DND-41 (cell line): ENCODE measurements at regions not wholly inside any gene's neighbourhood (a gene's known extent, or its start where the extent isn't known, plus 50 kb on each side); places are given as distances from the start of the nearest gene placed in this dataset.

ENCODE experiments used
- CTCF ChIP-seq: IDR thresholded peaks from 2 replicates; pipeline ENCODE4 v1.5.1; 2012; ENCODE audit warnings: borderline replicate concordance, low read length, moderate library complexity, mild to moderate bottlenecking; ENCODE audit not compliant: poor library complexity, severe bottlenecking; ENCODE audit errors: extremely low read depth
- EZH2 ChIP-seq: IDR thresholded peaks from 3 replicates; pipeline ENCODE4 v1.6.1; 2012; ENCODE audit warnings: borderline replicate concordance, low read depth, mild to moderate bottlenecking, moderate library complexity, low read length, inconsistent platforms; ENCODE audit not compliant: severe bottlenecking

GRCh38 chr22:48239461-48240147 lies 1477.2 kb downstream of the TBC1D22A start:
- TF ChIP-seq CTCF (no peak), EZH2 (no peak)
